Endothelial cell of umbilical vein (primary cell): ENCODE measurements at regions not wholly inside any gene's neighbourhood (a gene's known extent, or its start where the extent isn't known, plus 50 kb on each side); places are given as distances from the start of the nearest gene placed in this dataset.
A peak's percentile ranks its signal among the peaks of the same experiment; 100 is the strongest.

ENCODE experiments used
- BruUV-seq: library from RNA; stranded (reverse); fragments of 400-500 nt; replicated peaks from 2 replicates; lab custom pipeline; 2021; lab: Mats Ljungman, UMichigan
- CTCF ChIA-PET: fragments of 300-600, 350-600 bp; sonication (Branson Sonifier 250); formaldehyde crosslinking; loops from one replicate; lab custom pipeline; 2021; ENCODE audit warnings: antibody characterized with exemption, inconsistent platforms; lab: Charles Lee
- POLR2A ChIA-PET: fragments of 300-600, 350-600 bp; sonication (Branson Sonifier 250); formaldehyde crosslinking; loops from one replicate; lab custom pipeline; 2021; ENCODE audit warnings: antibody characterized with exemption, inconsistent platforms; lab: Charles Lee
- DNase-seq: peaks from one replicate; pipeline ENCODE4 v3.0.0-alpha.2; 2011; ENCODE audit warnings: low read depth, low spot score
- FAIRE-seq: peaks from 2 replicates; lab custom pipeline; 2011; peaks lifted over from hg19 to GRCh38; lab: Jason Lieb, UNC
- H2AFZ ChIP-seq: 2 replicates; pipeline ENCODE4 v1.6.0; 2012; ENCODE audit warnings: low read depth, low read length, control low read depth, inconsistent platforms
- H3K27ac ChIP-seq: 2 replicates; pipeline ENCODE4 v1.5.1; 2011; ENCODE audit warnings: low read depth, mild to moderate bottlenecking, control low read depth, low read length, moderate library complexity; ENCODE audit not compliant: insufficient read depth
- H3K27me3 ChIP-seq, 2 experiments: 2 replicates each; pipeline versions ENCODE4 v1.6.0 to v1.6.1; 2011; ENCODE audit warnings: low read length in 2 of 2, mixed read lengths in 1 of 2; ENCODE audit not compliant: control insufficient read depth in 2 of 2, insufficient read depth in 2 of 2
- H3K36me3 ChIP-seq, 2 experiments: 2 replicates in 1 of 2; 3 replicates in 1 of 2; pipeline ENCODE4 v1.5.1; 2011; ENCODE audit warnings: low read length in 2 of 2, mild to moderate bottlenecking in 1 of 2, moderate library complexity in 1 of 2; ENCODE audit not compliant: control insufficient read depth in 2 of 2, insufficient read depth in 2 of 2; ENCODE audit errors: extremely low read depth in 1 of 2
- H3K4me1 ChIP-seq: 3 replicates; pipeline ENCODE4 v1.5.1; 2011; ENCODE audit warnings: mild to moderate bottlenecking, low read length; ENCODE audit not compliant: control insufficient read depth, insufficient read depth; ENCODE audit errors: extremely low read depth
- H3K4me2 ChIP-seq: 2 replicates; pipeline ENCODE4 v1.6.1; 2011; ENCODE audit warnings: low read length, control low read depth, mixed read lengths; ENCODE audit not compliant: insufficient read depth
- H3K4me3 ChIP-seq, 3 experiments: fragments of 200-600 bp in 1 of 3; sonication (generic), shearing (Covaris generic) in 1 of 3; replicated peaks in 1 of 3; 2 replicates each; pipeline ENCODE4 v1.5.1; 2011 to 2016; ENCODE audit warnings: control low read depth in 3 of 3, low read length in 3 of 3, mild to moderate bottlenecking in 2 of 3, inconsistent platforms in 1 of 3, low read depth in 1 of 3, moderate library complexity in 1 of 3; ENCODE audit not compliant: insufficient read depth in 1 of 3
- H3K79me2 ChIP-seq: 2 replicates; pipeline ENCODE4 v1.6.0; 2012; ENCODE audit warnings: low read length, inconsistent platforms; ENCODE audit not compliant: control insufficient read depth, insufficient read depth
- H3K9ac ChIP-seq: replicated peaks from 2 replicates; pipeline ENCODE3; 2011; ENCODE audit warnings: low read length, control low read depth; ENCODE audit not compliant: insufficient read depth; ENCODE audit errors: extremely low read depth
- H3K9me1 ChIP-seq: replicated peaks from 3 replicates; pipeline ENCODE4 v1.6.0; 2011; ENCODE audit warnings: mild to moderate bottlenecking, low read length; ENCODE audit not compliant: control insufficient read depth, insufficient read depth; ENCODE audit errors: extremely low read depth
- H3K9me3 ChIP-seq: replicated peaks from 2 replicates; pipeline ENCODE4 v1.5.1; 2012; ENCODE audit warnings: low read length, inconsistent platforms; ENCODE audit not compliant: control insufficient read depth, insufficient read depth
- H4K20me1 ChIP-seq: replicated peaks from 2 replicates; pipeline ENCODE3; 2011; ENCODE audit warnings: mild to moderate bottlenecking, low read length; ENCODE audit not compliant: control insufficient read depth, insufficient read depth; ENCODE audit errors: extremely low read depth
- EZH2 ChIP-seq: IDR thresholded peaks from 2 replicates; pipeline ENCODE4 v1.6.1; 2012; ENCODE audit warnings: borderline replicate concordance, low read depth, mild to moderate bottlenecking, moderate library complexity, low read length, inconsistent platforms; ENCODE audit not compliant: severe bottlenecking
- FOS ChIP-seq: IDR thresholded peaks from 2 replicates; pipeline ENCODE4 v1.6.1; 2011; ENCODE audit warnings: mild to moderate bottlenecking, low read length, moderate library complexity, borderline replicate concordance; ENCODE audit not compliant: insufficient read depth
- GATA2 ChIP-seq: IDR thresholded peaks from 2 replicates; pipeline ENCODE4 v1.7.0; 2011; ENCODE audit warnings: low read depth, mild to moderate bottlenecking, moderate library complexity, mixed read lengths, low read length; ENCODE audit not compliant: insufficient read length, insufficient read depth
- JUN ChIP-seq: IDR thresholded peaks from 2 replicates; pipeline ENCODE4 v1.6.1; 2011; ENCODE audit warnings: borderline replicate concordance, low read depth; ENCODE audit not compliant: insufficient read length, insufficient read depth
- MYC ChIP-seq: IDR thresholded peaks from one replicate; pipeline ENCODE4 v1.6.1; 2011; ENCODE audit warnings: mild to moderate bottlenecking, low read depth, low read length
- POLR2A ChIP-seq: IDR thresholded peaks from 2 replicates; pipeline ENCODE4 v1.6.1; 2012; ENCODE audit warnings: low read depth, mild to moderate bottlenecking, control low read depth, low read length
- POLR2AphosphoS5 ChIP-seq: IDR thresholded peaks from 2 replicates; pipeline ENCODE4 v1.6.1; 2012; ENCODE audit warnings: low read depth, mild to moderate bottlenecking, control low read depth, low read length, moderate library complexity; ENCODE audit not compliant: insufficient read depth
- dilution Hi-C: fragments of 300-500 bp; cut with MboI; formaldehyde crosslinking; loops from one replicate; pipeline ENCODE4 v1.15.0; 2019; ENCODE audit warnings: low sequenced_read_pairs; ENCODE audit not compliant: extremely low pct_ligation_motif_present
- intact Hi-C: fragments of 100-400 bp; cut with micrococcal nuclease; formaldehyde crosslinking; loops from one replicate; pipeline ENCODE4 v1.10.0; 2022
- TF ChIP-seq, protein P1 (sequence below): IDR thresholded peaks from 2 replicates; pipeline ENCODE4 v1.6.1; 2011; ENCODE audit not compliant: insufficient read depth, insufficient read length
- TF ChIP-seq, protein P2 (sequence below), 2 donors: IDR thresholded peaks; 1 replicate in 1 of 2; 2 replicates in 1 of 2; pipeline ENCODE4 v1.5.1; 2011; ENCODE audit warnings: low read length in 2 of 2, mild to moderate bottlenecking in 2 of 2, moderate library complexity in 2 of 2, control low read depth in 1 of 2, inconsistent platforms in 1 of 2, low read depth in 1 of 2; ENCODE audit not compliant: insufficient read depth in 1 of 2; ENCODE audit errors: extremely low read depth in 1 of 2

- no peak overlapping the region for H2AFZ ChIP-seq
- no peak for FAIRE-seq
- dilution Hi-C loops (no loop called here), intact Hi-C loops (loop anchor here (2.0 to 5.0 kb wide), 2 partner anchors 44 to 208 kb away; no protein-coding TSS in a partner anchor)
- H4K20me1 ChIP-seq: no peaks in the 10 kb centered on the region
- H3K36me3 ChIP-seq: no peaks in the 10 kb centered on the region
- DNase-seq: no peak
- CTCF ChIA-PET: no interaction called here
- H3K27ac ChIP-seq: peak overlapping the region; percentile 59
- no peak overlapping the region for H3K4me3 ChIP-seq
- no peaks in the 10 kb centered on the region for H3K9me3 ChIP-seq
- no TSS peak for BruUV-seq
- POLR2A ChIA-PET: no interaction called here
- no peak overlapping the region for H3K9ac ChIP-seq
- H3K4me2 ChIP-seq: no peak overlapping the region
- TF ChIP-seq EZH2 (no peak), POLR2AphosphoS5 (no peak), JUN (no peak), POLR2A (no peak), MYC (no peak), FOS (no peak), GATA2 (no peak)
- TF ChIP-seq, protein P1, sequence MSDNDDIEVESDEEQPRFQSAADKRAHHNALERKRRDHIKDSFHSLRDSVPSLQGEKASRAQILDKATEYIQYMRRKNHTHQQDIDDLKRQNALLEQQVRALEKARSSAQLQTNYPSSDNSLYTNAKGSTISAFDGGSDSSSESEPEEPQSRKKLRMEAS: no peak
- TF ChIP-seq, protein P2, sequence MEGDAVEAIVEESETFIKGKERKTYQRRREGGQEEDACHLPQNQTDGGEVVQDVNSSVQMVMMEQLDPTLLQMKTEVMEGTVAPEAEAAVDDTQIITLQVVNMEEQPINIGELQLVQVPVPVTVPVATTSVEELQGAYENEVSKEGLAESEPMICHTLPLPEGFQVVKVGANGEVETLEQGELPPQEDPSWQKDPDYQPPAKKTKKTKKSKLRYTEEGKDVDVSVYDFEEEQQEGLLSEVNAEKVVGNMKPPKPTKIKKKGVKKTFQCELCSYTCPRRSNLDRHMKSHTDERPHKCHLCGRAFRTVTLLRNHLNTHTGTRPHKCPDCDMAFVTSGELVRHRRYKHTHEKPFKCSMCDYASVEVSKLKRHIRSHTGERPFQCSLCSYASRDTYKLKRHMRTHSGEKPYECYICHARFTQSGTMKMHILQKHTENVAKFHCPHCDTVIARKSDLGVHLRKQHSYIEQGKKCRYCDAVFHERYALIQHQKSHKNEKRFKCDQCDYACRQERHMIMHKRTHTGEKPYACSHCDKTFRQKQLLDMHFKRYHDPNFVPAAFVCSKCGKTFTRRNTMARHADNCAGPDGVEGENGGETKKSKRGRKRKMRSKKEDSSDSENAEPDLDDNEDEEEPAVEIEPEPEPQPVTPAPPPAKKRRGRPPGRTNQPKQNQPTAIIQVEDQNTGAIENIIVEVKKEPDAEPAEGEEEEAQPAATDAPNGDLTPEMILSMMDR (IDR thresholded peaks at IDR 0.05; ENCODE audit: extremely low read depth in 1 of 2, insufficient read depth in 1 of 2, low read depth in 1 of 2, low read length in 2 of 2): no peak
- no peaks in the 10 kb centered on the region for H3K27me3 ChIP-seq
- H3K79me2 ChIP-seq: no peaks in the 10 kb centered on the region
- H3K9me1 ChIP-seq: no peaks in the 10 kb centered on the region
- peaks cover 18% of the 10 kb centered on the region for H3K4me1 ChIP-seq
These were observed 332.0 kb downstream of the RAPGEF2 start for GRCh38 chr4:159434871-159435241.
